ENCODE measurements at regions not wholly inside any gene's neighbourhood (a gene's known extent, or its start where the extent isn't known, plus 50 kb on each side); places are given as distances from the start of the nearest gene placed in this dataset.

DNA sequence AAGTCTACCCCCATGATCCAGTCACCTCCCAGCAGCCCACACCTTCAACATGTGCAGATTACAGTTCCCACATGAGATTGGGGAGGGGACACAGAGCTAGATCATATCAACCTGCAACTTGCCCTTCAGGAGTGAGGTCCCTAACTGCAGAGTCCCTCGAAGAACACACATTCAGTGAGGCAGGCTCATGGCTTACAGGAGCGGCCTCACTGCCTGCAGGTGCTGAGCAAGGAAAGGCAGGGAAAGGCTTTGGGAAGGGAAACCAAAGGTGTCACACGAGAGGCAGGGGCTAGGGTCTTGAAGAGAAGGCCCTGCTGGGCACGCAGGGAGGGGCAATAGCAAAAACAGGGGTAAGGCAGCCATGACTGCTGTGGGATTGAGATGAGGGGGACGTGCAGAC, 182.4 kb upstream of the CHRNA7 start:
- no peaks in the 10 kb centered on the region for H3K9me1 ChIP-seq (replicated peaks; ENCODE audit: control insufficient read depth, extremely low read depth, insufficient read depth, low read length)
- CTCF ChIA-PET = no interaction called here
- TF ChIP-seq JUN (IDR thresholded peaks at IDR 0.05; ENCODE audit: borderline replicate concordance, insufficient read depth, insufficient read length, low read depth) = no peak
- TF ChIP-seq POLR2AphosphoS5 (IDR thresholded peaks at IDR 0.05; ENCODE audit: insufficient read depth, low read depth, low read length) = no peak
- TF ChIP-seq, protein P1, sequence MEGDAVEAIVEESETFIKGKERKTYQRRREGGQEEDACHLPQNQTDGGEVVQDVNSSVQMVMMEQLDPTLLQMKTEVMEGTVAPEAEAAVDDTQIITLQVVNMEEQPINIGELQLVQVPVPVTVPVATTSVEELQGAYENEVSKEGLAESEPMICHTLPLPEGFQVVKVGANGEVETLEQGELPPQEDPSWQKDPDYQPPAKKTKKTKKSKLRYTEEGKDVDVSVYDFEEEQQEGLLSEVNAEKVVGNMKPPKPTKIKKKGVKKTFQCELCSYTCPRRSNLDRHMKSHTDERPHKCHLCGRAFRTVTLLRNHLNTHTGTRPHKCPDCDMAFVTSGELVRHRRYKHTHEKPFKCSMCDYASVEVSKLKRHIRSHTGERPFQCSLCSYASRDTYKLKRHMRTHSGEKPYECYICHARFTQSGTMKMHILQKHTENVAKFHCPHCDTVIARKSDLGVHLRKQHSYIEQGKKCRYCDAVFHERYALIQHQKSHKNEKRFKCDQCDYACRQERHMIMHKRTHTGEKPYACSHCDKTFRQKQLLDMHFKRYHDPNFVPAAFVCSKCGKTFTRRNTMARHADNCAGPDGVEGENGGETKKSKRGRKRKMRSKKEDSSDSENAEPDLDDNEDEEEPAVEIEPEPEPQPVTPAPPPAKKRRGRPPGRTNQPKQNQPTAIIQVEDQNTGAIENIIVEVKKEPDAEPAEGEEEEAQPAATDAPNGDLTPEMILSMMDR (IDR thresholded peaks at IDR 0.05; ENCODE audit: extremely low read depth in 1 of 2, insufficient read depth in 1 of 2, low read depth in 1 of 2, low read length in 2 of 2) = no peak
- no peak for TF ChIP-seq POLR2A (IDR thresholded peaks at IDR 0.05; ENCODE audit: low read depth, low read length)
- no peak for TF ChIP-seq GATA2 (IDR thresholded peaks at IDR 0.05; ENCODE audit: insufficient read depth, insufficient read length, low read depth, low read length)
- no peak for TF ChIP-seq MYC (IDR thresholded peaks at IDR 0.05; ENCODE audit: low read depth, low read length)
- no peak for TF ChIP-seq FOS (IDR thresholded peaks at IDR 0.05; ENCODE audit: borderline replicate concordance, insufficient read depth, low read length)
- TF ChIP-seq, protein P2, sequence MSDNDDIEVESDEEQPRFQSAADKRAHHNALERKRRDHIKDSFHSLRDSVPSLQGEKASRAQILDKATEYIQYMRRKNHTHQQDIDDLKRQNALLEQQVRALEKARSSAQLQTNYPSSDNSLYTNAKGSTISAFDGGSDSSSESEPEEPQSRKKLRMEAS (IDR thresholded peaks at IDR 0.05; ENCODE audit: insufficient read depth, insufficient read length) = no peak
- TF ChIP-seq EZH2 (IDR thresholded peaks at IDR 0.05; ENCODE audit: borderline replicate concordance, low read depth, low read length, severe bottlenecking) = no peak
- H3K27ac ChIP-seq (ENCODE audit: insufficient read depth, low read depth, low read length) = no peak overlapping the region
- no peaks in the 10 kb centered on the region for H3K36me3 ChIP-seq (ENCODE audit: control insufficient read depth in 2 of 2, extremely low read depth in 1 of 2, insufficient read depth in 2 of 2, low read length in 2 of 2)
- H2AFZ ChIP-seq (ENCODE audit: low read depth, low read length) = no peak overlapping the region
- FAIRE-seq = no peak
- BruUV-seq (replicated peaks) = no TSS peak
- H3K27me3 ChIP-seq (ENCODE audit: control insufficient read depth in 2 of 2, insufficient read depth in 2 of 2, low read length in 2 of 2) = no peaks in the 10 kb centered on the region
- H3K9ac ChIP-seq (replicated peaks; ENCODE audit: extremely low read depth, insufficient read depth, low read length) = no peak overlapping the region
- no peaks in the 10 kb centered on the region for H3K79me2 ChIP-seq (ENCODE audit: control insufficient read depth, insufficient read depth, low read length)
- H3K4me1 ChIP-seq (ENCODE audit: control insufficient read depth, extremely low read depth, insufficient read depth, low read length) = no peaks in the 10 kb centered on the region
- no peak for DNase-seq (ENCODE audit: low read depth, low spot score)
- H3K9me3 ChIP-seq (replicated peaks; ENCODE audit: control insufficient read depth, insufficient read depth, low read length) = peaks cover 4% of the 10 kb centered on the region
- no peaks in the 10 kb centered on the region for H4K20me1 ChIP-seq (replicated peaks; ENCODE audit: control insufficient read depth, extremely low read depth, insufficient read depth, low read length)
- intact Hi-C loops (cut with micrococcal nuclease) = no loop called here
- POLR2A ChIA-PET = no interaction called here
- dilution Hi-C loops (cut with MboI; ENCODE audit: extremely low pct_ligation_motif_present, low sequenced_read_pairs) = no loop called here
- no peak overlapping the region for H3K4me3 ChIP-seq (replicated peaks in 1 of 3; ENCODE audit: insufficient read depth in 1 of 3, low read depth in 1 of 3, low read length in 3 of 3)
- H3K4me2 ChIP-seq (ENCODE audit: insufficient read depth, low read length) = no peak overlapping the region

All from endothelial cell of umbilical vein (primary cell).